Lung microvascular endothelial cell (primary cell): ENCODE measurements at regions not wholly inside any gene's neighbourhood (a gene's known extent, or its start where the extent isn't known, plus 50 kb on each side); places are given as distances from the start of the nearest gene placed in this dataset.

Experiments used
- DNase-seq, 2 donors: peaks; one replicate each; pipeline versions ENCODE4 v3.0.0 to v3.0.0-alpha.2; 2010; ENCODE audit warnings: low read depth in 2 of 2

DNA sequence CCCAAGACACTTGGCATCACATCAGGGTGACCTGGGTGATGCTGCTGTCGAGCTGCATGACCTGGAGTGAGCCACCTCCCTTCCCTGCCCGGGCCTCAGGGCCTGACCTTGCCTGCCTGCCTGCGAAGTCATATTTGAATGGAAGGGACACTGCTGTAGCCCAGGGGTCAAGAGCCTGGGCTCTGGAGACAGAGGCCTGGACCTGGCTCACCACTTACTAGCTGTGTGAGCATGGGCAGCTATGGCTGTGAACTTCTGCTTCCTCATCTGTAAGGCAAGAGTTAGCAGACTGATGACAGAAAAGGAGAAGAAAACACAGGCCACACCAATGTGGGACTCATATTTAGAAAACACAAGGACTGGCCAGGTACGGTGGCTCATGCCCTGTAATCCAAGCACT lies 118.7 kb downstream of the ZFP36L2 start:
- no peak for DNase-seq

DNA sequence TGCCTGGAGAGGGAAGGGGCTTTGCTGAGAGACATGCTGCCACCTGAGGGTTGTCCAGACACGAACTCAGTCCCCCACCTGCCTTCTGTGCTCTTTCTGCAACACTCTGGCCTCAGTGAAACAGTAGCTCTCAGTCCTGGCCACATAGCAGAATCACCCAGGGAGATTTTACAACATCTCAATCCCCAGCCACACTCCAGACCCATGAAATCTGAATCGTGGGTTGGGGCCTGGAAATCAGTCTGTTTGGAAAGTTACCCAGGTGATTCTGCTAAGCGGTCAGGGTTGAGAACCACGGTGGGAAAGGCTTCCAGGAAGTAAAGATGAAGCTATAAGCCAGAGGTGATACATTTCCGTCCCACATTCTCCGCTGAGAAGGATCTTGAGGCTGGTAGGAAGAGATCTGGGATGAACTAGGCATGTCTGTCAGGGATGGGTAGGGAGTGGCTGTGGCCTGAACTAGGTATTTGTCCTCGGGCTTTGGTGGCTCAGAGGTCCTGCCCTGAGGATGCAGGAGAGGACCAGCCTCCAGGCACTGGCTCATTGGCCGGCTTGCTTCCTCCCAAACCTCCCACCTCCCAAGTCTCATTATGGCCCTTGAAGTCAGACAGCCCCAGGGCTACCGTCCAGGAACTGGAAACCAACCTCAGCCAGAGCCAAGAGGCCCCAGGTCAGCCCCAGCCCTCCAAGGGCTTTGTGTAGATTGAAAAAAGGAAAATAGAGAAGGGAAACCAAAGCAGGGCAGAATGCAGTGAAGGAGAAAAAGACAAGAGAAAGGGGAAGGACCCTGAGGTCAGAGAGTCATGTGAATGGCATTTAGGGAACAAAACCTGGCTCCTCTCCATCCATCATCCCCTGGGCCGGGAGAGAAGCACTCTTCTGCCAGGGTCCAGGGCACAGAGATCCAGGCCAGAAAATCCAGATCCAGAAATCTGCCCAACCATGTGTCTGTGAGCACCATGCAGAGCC lies 119.6 kb downstream of the ZFP36L2 start:
- DNase-seq = no peak

- peak in 1 of 2 donors; percentile 35 for DNase-seq
Measured at GRCh38 chr2:43105586-43106558, 120.5 kb downstream of the ZFP36L2 start.

- DNase-seq = no peak
Measured at GRCh38 chr2:43104763-43105162, 121.6 kb downstream of the ZFP36L2 start.

DNA sequence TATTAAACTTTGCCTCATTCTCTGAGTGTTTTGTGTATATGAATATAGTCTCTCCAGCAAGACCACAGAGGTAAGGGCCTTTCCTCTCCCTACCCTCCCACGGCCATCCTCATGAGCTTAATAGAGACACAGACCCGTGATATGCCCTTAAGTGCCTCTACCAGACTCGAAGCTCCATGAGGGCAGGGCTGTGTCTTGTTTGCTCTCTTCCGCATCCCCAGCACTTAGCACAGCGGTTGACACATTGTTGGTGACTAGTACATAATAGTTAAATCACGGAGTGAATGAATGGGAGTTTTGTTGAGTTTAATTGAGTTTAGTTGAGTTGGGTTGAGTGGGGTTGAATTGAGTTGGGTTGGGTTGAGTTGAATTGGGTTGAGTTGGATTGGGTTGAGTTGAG lies 122.3 kb downstream of the ZFP36L2 start:
- no peak for DNase-seq

DNA sequence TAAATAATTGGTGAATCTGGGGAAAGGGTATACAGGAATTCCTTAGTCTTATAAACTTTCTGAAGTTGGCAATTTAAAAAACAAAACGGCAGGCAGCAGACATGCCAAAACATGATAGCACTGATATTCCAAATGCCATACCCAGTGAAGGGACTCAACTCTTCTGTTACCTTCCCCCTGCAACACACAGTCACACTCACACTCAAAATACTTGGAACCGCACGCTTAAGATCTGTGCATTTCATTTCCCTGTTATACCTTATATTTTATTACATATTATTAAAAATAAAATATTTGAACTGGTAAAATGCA lies 123.4 kb downstream of the ZFP36L2 start:
- DNase-seq = no peak

GRCh38 chr2:43102366-43103092 lies 123.9 kb downstream of the ZFP36L2 start:
- DNase-seq = no peak

DNA sequence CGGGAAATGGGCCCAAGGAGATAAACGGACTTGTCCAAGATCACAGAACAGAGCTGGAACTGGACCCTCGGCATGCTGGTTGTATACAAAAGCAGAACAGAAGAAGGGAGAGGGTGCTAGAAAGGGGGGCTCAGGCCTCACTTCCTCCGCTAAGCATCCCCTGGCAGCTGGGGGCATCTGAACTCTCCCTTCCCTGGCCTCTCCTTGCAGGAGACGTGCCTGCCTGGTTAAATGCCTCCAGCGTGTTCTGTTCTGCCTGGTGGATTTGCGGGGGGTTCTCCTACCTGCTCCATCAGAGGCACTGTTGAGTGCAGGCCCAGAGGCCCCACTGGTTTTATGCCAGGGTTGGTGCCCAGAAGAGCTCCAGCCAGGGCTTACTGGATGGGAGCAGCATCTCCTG lies 124.7 kb downstream of the ZFP36L2 start:
- DNase-seq = no peak

DNA sequence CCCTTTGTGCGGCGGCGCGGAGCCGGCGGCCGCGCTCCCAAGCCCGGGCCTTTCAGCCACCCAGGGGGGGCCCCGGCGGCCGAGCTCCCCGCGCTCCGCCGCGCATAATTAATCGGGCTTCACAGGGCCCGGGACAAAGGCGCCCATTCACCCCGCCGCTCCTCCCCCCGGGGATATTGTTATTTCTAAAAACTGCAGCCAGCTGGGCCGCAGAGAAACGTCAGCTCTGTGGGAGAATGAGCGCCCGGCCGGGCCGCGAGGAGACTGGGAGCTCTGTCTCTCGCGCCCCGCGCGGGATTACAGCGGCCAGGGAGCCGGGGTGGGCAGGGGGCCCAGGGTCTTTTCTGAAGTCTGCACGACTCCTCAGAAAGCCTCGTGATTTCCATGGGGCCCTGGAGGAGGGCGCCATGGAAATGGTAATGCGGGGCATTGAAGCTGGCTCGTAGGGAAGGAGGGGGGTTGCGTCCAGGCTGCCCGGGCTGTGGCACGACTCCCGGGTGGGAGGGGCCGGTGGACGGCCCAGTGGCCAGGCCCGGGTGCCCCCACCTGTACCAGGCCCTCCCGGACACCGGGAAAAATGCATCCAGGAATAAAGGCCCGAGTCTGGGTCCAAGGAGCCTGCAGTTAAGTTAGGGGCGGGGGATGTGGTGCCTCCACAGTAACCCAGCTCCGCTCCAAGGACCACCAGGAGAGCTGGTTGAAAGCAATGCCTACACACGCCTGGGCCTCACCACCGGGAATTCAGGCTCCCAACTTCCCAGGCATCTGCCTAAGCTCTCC lies 125.3 kb downstream of the ZFP36L2 start:
- peak; percentile 30 to 33 for DNase-seq

GRCh38 chr2:43100362-43100882 lies 126.0 kb downstream of the ZFP36L2 start:
- no peak for DNase-seq

DNA sequence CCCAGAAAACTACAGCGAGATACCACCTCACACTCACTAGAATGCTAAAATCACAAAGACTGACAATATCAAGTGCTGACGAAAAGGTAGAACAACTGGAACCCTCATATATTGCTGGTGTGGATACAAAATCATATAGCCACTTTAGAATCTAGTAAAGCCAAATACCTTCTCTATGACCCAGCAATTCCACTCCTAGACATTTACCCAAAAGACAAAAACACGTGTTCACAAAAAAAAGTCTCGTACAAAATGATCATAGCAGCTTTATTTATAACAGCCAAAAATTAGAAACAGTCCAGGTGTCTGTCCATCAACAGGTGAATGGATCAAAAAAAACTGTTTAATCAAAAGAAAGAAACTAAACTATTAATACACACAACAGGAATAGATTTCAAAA lies 126.6 kb downstream of the ZFP36L2 start:
- DNase-seq = no peak

GRCh38 chr2:43098539-43098938 lies 127.9 kb downstream of the ZFP36L2 start:
- DNase-seq = no peak

DNA sequence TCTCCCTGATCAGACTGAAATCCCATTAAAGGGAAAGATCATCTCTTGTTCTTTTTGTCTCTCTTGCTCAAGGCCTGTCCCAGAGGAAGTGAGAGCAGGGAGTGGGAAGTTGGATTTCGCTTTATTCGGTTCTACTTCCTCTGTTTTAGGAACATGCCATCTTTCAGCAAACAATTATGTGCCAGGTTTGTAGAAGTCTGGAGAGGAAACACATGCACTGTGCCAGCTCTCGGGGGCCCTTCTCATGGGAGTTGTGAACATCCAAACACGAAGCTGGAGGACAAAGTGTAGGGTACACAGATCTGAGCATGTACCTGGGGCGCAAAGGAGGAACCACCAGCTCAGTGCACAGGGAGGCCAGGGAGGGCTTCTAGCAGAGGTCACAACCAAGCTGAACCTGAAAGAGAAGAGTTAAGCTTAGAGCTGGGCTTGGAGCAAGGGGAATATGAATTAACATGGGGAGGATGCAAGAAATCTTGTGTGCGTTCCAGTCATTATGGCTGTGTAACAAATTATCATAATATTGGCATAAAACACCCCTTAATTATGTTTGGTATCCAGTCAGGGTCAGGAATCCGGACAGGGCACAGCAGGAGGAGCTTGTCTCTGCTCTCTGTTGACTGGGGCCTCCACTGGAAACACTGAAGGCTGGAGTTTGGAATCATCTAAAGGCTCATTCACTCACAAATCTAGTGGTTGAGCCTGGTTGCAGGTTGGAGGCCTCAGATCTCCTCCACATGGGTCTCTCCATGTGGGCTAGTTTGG lies 128.6 kb downstream of the ZFP36L2 start:
- peak in 1 of 2 donors; percentile 80 for DNase-seq

DNA sequence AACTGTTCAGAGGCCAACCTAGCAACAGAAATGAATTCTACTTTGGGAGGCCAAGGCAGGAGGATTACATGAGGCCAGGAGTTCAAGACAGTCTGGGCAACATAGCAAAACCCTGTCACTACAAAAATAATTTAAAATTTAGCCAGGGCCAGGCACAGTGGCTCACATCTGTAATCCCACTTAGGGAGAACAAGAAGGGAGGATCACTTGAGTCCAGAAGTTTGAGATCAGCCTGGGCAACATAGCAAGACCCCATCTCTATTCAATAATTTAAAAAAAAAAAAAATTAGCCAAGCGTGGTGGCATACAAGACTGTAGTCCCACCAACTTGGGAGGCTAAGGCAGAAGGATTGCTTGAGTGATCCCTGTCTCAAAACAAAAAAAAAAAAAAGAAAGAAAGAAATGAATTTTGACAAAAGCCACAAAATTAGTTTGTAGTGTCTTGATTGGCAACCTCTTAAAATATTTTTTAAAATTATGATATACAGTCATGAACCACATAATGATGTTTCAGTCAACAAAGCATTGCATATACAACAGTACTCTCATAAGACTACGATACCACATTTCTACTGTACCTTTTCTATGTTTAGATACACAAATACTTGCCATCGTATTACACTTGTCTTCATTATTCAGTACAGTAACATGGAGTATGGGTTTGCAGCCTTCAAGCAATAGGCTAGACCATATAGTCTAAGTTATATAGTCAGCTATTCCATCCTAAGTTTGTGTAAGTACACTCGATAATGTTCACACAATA lies 130.7 kb downstream of the ZFP36L2 start:
- no peak for DNase-seq

GRCh38 chr2:43092520-43093179 lies 133.8 kb downstream of the ZFP36L2 start:
- no peak for DNase-seq

DNA sequence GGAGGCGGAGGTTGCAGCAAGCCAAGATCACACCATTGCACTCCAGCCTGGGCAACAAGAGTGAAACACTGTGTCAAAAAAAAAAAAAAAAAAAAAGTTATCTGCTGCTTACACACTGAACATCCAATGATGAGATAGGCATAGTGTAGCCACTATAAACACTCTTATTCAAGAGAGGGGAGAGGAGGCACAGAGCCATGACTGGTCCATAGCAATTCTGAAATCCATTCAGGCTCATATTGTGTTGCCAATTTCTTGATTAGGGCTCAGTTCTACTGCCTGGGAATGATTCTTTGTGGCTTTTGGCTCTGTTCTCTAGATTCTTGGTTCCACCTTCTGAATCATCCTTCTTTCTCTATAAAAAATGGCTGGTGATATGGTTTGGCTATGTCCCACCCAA lies 136.1 kb downstream of the ZFP36L2 start:
- DNase-seq = no peak

GRCh38 chr2:43088143-43089073 lies 138.0 kb downstream of the ZFP36L2 start:
- DNase-seq = no peak
